GM23338 (cell line): ENCODE measurements at regions not wholly inside any gene's neighbourhood (a gene's known extent, or its start where the extent isn't known, plus 50 kb on each side); places are given as distances from the start of the nearest gene placed in this dataset.

Experiments used
- ATAC-seq: fragments of 200-7000 bp; cut with Tn5 transposase; 3 replicates; pipeline ENCODE4 v1.9.1; 2020
- DNase-seq: peaks from one replicate; pipeline ENCODE4 v3.0.0-alpha.2; 2015; ENCODE audit warnings: low spot score
- H2AFZ ChIP-seq: fragments of 200-600 bp; sonication (generic); 2 replicates; pipeline ENCODE4 v1.8.0; 2016; ENCODE audit warnings: antibody characterized with exemption, mild to moderate bottlenecking, moderate library complexity
- H3F3A ChIP-seq: fragments of 200-600 bp; sonication (generic); replicated peaks from 2 replicates; pipeline ENCODE4 v1.8.0; 2017; ENCODE audit warnings: antibody characterized with exemption, mixed run types, low read depth
- H3K27ac ChIP-seq: fragments of 200-600 bp; sonication (generic); 2 replicates; pipeline ENCODE4 v1.6.1; 2016; ENCODE audit warnings: low read depth
- H3K27me3 ChIP-seq: fragments of 200-600 bp; sonication (generic); 2 replicates; pipeline ENCODE4 v1.8.0; 2016; ENCODE audit warnings: mild to moderate bottlenecking, mixed run types, moderate library complexity; ENCODE audit not compliant: insufficient read depth
- H3K36me3 ChIP-seq: fragments of 200-600 bp; sonication (generic); 2 replicates; pipeline ENCODE4 v1.8.0; 2016; ENCODE audit warnings: mild to moderate bottlenecking; ENCODE audit not compliant: insufficient read depth
- H3K4me1 ChIP-seq: fragments of 200-600 bp; sonication (generic); 2 replicates; pipeline ENCODE4 v1.8.0; 2016; ENCODE audit warnings: mild to moderate bottlenecking, moderate library complexity; ENCODE audit not compliant: insufficient read depth
- H3K4me2 ChIP-seq: fragments of 200-600 bp; sonication (generic); 2 replicates; pipeline ENCODE4 v1.7.1; 2017; ENCODE audit warnings: mixed run types
- H3K4me3 ChIP-seq: fragments of 200-600 bp; sonication (generic); 2 replicates; pipeline ENCODE4 v1.6.1; 2016; ENCODE audit warnings: mixed run types
- H3K79me2 ChIP-seq: fragments of 200-600 bp; sonication (generic); replicated peaks from 2 replicates; pipeline ENCODE4 v1.8.0; 2017; ENCODE audit warnings: mild to moderate bottlenecking; ENCODE audit not compliant: insufficient read depth
- H3K9me2 ChIP-seq: fragments of 200-600 bp; sonication (generic); 2 replicates; pipeline ENCODE4 v1.8.0; 2017; ENCODE audit not compliant: insufficient read depth
- H4K20me1 ChIP-seq: fragments of 200-600 bp; sonication (generic); replicated peaks from 2 replicates; pipeline ENCODE4 v1.8.0; 2017; ENCODE audit warnings: mild to moderate bottlenecking; ENCODE audit not compliant: insufficient read depth
- H3K27ac Mint-ChIP-seq: 2 replicates; pipeline ENCODE4 v1.8.0; 2020; ENCODE audit warnings: inconsistent platforms, mild to moderate bottlenecking, moderate library complexity, mixed read lengths
- H3K27me3 Mint-ChIP-seq: 3 replicates; pipeline ENCODE4 v1.8.0; 2022; ENCODE audit warnings: low read depth, mild to moderate bottlenecking, moderate library complexity, mixed read lengths, inconsistent platforms; ENCODE audit not compliant: insufficient read depth, poor library complexity
- H3K36me3 Mint-ChIP-seq: 3 replicates; pipeline ENCODE4 v1.8.0; 2021; ENCODE audit warnings: low read depth, mild to moderate bottlenecking, inconsistent platforms, moderate library complexity, mixed read lengths
- H3K4me1 Mint-ChIP-seq: 3 replicates; pipeline ENCODE4 v1.8.0; 2020; ENCODE audit warnings: mild to moderate bottlenecking, inconsistent platforms, mixed read lengths
- H3K4me3 Mint-ChIP-seq: 3 replicates; pipeline ENCODE4 v1.8.0; 2021; ENCODE audit warnings: moderate library complexity, mild to moderate bottlenecking, inconsistent platforms, mixed read lengths
- H3K9me3 Mint-ChIP-seq: 3 replicates; pipeline ENCODE4 v1.8.0; 2020; ENCODE audit warnings: moderate library complexity, mild to moderate bottlenecking, inconsistent platforms, mixed read lengths
- CREB1 ChIP-seq: fragments of 250-450 bp; sonication (Bioruptor Pico); IDR thresholded peaks from 2 replicates; pipeline ENCODE4 v1.5.0; 2020; ENCODE audit warnings: low read depth, mild to moderate bottlenecking, moderate library complexity
- ETS1 ChIP-seq: IDR thresholded peaks from 2 replicates; pipeline ENCODE4 v1.6.1; 2016; ENCODE audit warnings: antibody characterized with exemption
- JUNB ChIP-seq: IDR thresholded peaks from one replicate; pipeline ENCODE4 v1.6.1; 2016; ENCODE audit warnings: antibody characterized with exemption; ENCODE audit not compliant: unreplicated experiment
- POLR2AphosphoS5 ChIP-seq: IDR thresholded peaks from 2 replicates; pipeline ENCODE4 v1.6.1; 2016; ENCODE audit warnings: antibody characterized with exemption, low read depth
- STAT1 ChIP-seq: IDR thresholded peaks from one replicate; pipeline ENCODE4 v1.6.1; 2016; ENCODE audit warnings: antibody characterized with exemption; ENCODE audit not compliant: unreplicated experiment
- ZNF114 ChIP-seq: fragments of 250-450 bp; sonication (Bioruptor Pico); IDR thresholded peaks from 2 replicates; pipeline ENCODE4 v1.5.0; 2020; ENCODE audit warnings: mild to moderate bottlenecking, moderate library complexity
- ZNF331 ChIP-seq: fragments of 250-450 bp; sonication (Bioruptor Pico); IDR thresholded peaks from 2 replicates; pipeline ENCODE4 v1.5.0; 2020; ENCODE audit warnings: low read depth, mild to moderate bottlenecking, moderate library complexity
- ZNF462 ChIP-seq: fragments of 250-450 bp; sonication (Bioruptor Pico); IDR thresholded peaks from 2 replicates; pipeline ENCODE4 v1.5.0; 2020; ENCODE audit warnings: mild to moderate bottlenecking, moderate library complexity

GRCh38 chr2:207308519-207309224 is 142.9 kb upstream of the KLF7 start:
- no peak overlapping the region for H3K27ac ChIP-seq
- no peak overlapping the region for H3K4me2 ChIP-seq

More at GRCh38 chr2:207308519-207309224, 142.9 kb upstream of the KLF7 start:
- Histone ChIP-seq H3K4me3 (no peak overlapping the region), H4K20me1 (no peaks in the 10 kb centered on the region), H3F3A (no peaks in the 10 kb centered on the region), H3K79me2 (no peaks in the 10 kb centered on the region), H2AFZ (0 out of 2 replicates have a peak overlapping the region, but pooled peaks have one; percentile 10), H3K27me3 (no peaks in the 10 kb centered on the region), H3K36me3 (no peaks in the 10 kb centered on the region), H3K4me1 (peaks cover 7% of the 10 kb centered on the region; the same call in 1 of the 2 replicates), H3K9me2 (peaks cover 22% of the 10 kb centered on the region)
- H3K4me1 Mint-ChIP-seq, result peaks cover 22% of the 10 kb centered on the region
- no peak overlapping the region for H3K4me3 Mint-ChIP-seq
- H3K27me3 Mint-ChIP-seq, result peaks cover 7% of the 10 kb centered on the region
- H3K36me3 Mint-ChIP-seq, result no peaks in the 10 kb centered on the region
- H3K27ac Mint-ChIP-seq, result no peak overlapping the region
- TF ChIP-seq CREB1 (CRISPR knock-in tag) (no peak), ZNF462 (CRISPR knock-in tag) (no peak), ETS1 (no peak), ZNF114 (no peak), ZNF331 (CRISPR knock-in tag) (no peak), POLR2AphosphoS5 (no peak), STAT1 (no peak), JUNB (no peak)
- no peak for ATAC-seq
- H3K9me3 Mint-ChIP-seq, result no peaks in the 10 kb centered on the region
- no peak for DNase-seq
